DOHH2 (cell line): ENCODE measurements at regions not wholly inside any gene's neighbourhood (a gene's known extent, or its start where the extent isn't known, plus 50 kb on each side); places are given as distances from the start of the nearest gene placed in this dataset.

Experiments
- EZH2phosphoT487 ChIP-seq: fragments of 200-600 bp; sonication (generic); IDR thresholded peaks from 2 replicates; pipeline ENCODE4 v1.6.1; 2017; ENCODE audit warnings: borderline replicate concordance, mild to moderate bottlenecking, antibody characterized with exemption, low read length, moderate library complexity, mixed read lengths
- TF ChIP-seq, protein P1 (sequence below): fragments of 200-600 bp; sonication (generic); IDR thresholded peaks from one replicate; pipeline ENCODE4 v1.5.1; 2014; ENCODE audit warnings: antibody characterized with exemption, mild to moderate bottlenecking, low read depth, low read length; ENCODE audit not compliant: poor library complexity, severe bottlenecking

DNA sequence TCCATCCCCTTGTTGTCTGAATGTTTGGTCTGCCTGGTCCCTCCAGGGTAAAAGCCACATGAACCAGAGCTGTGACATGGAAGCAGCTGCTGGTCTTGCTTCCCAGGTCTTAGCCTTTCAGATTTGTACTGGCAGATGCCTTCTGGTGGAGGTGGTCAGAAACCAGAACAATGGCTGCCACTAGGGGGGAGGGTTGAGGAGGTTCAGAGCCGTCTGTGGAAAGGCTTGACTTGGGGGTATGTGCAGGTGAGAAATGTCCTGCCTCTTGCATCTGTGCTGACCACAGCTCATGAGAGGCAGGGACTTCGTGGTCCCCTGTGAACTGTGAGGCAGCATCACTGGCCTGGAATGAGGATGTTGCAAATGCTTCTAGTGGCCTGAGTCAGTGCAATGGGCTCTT lies 144.2 kb upstream of the WDR1 start:
- TF ChIP-seq, protein P1, sequence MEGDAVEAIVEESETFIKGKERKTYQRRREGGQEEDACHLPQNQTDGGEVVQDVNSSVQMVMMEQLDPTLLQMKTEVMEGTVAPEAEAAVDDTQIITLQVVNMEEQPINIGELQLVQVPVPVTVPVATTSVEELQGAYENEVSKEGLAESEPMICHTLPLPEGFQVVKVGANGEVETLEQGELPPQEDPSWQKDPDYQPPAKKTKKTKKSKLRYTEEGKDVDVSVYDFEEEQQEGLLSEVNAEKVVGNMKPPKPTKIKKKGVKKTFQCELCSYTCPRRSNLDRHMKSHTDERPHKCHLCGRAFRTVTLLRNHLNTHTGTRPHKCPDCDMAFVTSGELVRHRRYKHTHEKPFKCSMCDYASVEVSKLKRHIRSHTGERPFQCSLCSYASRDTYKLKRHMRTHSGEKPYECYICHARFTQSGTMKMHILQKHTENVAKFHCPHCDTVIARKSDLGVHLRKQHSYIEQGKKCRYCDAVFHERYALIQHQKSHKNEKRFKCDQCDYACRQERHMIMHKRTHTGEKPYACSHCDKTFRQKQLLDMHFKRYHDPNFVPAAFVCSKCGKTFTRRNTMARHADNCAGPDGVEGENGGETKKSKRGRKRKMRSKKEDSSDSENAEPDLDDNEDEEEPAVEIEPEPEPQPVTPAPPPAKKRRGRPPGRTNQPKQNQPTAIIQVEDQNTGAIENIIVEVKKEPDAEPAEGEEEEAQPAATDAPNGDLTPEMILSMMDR: no peak
- TF ChIP-seq EZH2phosphoT487: no peak
